ENCODE measurements at regions not wholly inside any gene's neighbourhood (a gene's known extent, or its start where the extent isn't known, plus 50 kb on each side); places are given as distances from the start of the nearest gene placed in this dataset.
"Not testable (repeated sequence)": the region's sequence is repeated elsewhere in the genome, so short reads cannot be mapped to it uniquely, and the experiment has no call there.

DNA sequence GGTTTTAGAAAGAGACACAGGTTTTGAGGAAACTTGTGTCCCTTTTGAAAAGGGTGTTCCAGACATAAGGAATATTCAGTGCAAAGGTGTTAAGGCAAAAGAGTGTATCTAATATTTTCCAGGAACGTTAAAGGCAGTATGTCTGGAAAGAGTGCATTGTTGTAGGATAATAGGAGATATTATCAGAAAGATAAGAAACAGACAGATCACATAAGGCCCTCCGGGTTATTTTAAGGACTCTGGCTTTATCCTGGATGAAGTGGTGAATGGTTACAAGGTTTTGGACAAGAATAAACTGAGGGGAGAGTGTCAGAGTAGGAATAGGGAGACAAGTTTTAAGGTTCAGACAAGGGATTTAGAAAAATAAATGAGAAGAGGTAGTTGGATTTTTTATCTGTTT is 493.7 kb upstream of the GRM7 start:
- DNase-seq = no peak

DNA sequence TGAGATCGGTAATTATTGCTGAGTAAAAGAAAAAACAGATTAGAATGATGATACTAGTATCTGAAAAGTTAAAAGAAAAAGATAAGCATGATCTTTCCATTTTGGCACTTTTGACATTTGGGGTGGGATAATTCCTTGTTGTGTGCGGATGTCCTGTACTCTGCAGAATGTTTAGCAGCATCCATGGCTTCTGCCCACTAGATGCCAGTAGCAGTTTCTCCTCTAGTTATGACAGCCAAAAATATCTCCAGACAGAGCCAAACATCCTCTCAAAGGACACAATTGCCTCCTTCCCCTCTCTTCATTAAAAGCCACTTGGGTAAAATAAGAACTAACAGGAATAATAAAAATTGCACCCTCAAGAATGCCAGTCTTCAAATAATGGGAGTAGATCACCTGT is 468.8 kb upstream of the GRM7 start:
- DNase-seq = no peak

GRCh38 chr3:6394944-6395343 is 466.0 kb upstream of the GRM7 start:
- DNase-seq = no peak

- DNase-seq = no peak
Observed at GRCh38 chr3:6396631-6397030, 464.3 kb upstream of the GRM7 start.

DNA sequence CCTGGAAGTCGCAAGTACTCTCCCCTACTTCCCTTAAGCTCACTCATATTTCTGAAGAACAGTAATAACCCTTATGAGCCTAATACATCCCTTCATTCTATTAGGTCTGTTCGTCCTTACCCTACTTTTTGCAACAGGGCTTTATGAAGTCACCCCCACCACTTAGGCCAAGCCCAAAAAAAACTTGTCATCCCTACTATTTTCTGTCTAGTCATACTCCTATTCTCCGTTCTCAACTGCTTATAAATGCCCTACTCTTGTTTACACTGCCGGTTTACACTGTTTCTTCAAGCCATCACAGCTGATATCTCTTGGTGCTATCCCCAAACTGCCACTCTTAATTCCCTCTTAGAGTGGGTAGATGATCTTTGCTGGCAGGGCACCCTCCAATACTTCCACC is 458.2 kb upstream of the GRM7 start:
- DNase-seq = not testable (repeated sequence)

- DNase-seq = not testable (repeated sequence)
Observed at GRCh38 chr3:6406923-6407322, 454.0 kb upstream of the GRM7 start.

GRCh38 chr3:6416049-6416661 is 444.8 kb upstream of the GRM7 start:
- no peak for DNase-seq

- no peak for DNase-seq
Observed at GRCh38 chr3:6417174-6417573, 443.7 kb upstream of the GRM7 start.

- no peak for DNase-seq
Observed at GRCh38 chr3:6418485-6418884, 442.4 kb upstream of the GRM7 start.

GRCh38 chr3:6421666-6422445 is 439.1 kb upstream of the GRM7 start:
- DNase-seq = no peak

- DNase-seq = no peak
Observed at GRCh38 chr3:6425289-6425820, 435.6 kb upstream of the GRM7 start.

- DNase-seq = not testable (repeated sequence)
Observed at GRCh38 chr3:6428276-6428675, 432.6 kb upstream of the GRM7 start.

GRCh38 chr3:6435951-6436350 is 425.0 kb upstream of the GRM7 start:
- DNase-seq = no peak

DNA sequence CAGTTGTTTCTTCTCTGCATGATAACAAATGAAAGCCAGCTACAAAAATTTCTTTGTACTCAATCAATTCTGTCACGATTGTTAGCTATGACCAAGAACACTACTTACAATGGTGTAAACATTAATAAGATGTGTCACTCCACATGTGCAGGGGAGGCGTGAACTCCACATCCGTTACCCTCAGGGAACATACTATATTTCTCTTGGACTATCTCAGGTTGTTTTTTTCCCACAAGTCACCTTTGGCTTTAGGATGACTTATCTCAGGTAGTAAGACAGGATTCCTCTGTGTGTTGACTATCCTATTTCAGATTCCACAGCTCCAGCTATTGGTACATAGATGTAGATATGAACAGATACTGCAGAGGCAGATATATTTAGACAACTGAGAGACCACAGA is 423.3 kb upstream of the GRM7 start:
- DNase-seq = no peak

DNA sequence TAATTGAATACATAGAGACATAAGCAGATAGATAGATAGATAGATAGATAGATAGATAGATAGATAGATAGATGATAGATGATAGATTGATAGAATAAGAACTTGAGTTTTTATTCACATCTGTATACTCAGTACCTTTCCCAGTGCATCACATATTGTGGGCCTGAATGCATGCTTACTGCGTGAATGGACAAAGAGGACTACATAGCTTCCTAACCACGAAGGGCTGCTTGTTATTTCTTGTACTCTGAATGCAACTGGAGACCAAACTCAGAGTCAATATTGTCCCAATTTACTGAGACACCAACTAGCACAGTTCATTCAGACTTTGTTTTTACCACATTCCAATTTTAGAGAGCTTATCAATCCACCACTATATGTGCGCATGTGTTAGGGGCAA is 422.9 kb upstream of the GRM7 start:
- no peak for DNase-seq

GRCh38 chr3:6439226-6439625 is 421.7 kb upstream of the GRM7 start:
- DNase-seq = no peak

DNA sequence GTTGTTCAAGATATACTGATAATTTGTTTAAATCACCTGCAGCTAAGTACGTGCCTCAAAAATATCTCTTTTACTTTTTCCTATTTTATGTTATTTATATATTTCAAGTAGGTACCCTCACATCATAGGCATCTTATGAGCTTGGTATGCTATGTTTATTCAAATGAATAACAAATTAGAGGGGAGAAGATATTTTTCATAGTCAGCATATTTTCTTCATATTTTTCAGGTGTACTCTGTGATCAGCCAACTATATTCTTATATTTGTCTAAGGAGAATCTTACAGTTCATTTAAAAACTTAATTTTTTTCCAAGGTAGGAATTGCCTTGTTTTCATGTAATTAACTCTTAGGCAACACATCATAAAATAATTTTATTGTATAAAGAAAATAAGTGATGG is 421.1 kb upstream of the GRM7 start:
- no peak for DNase-seq

- DNase-seq = no peak
Observed at GRCh38 chr3:6444888-6445658, 415.8 kb upstream of the GRM7 start.

DNA sequence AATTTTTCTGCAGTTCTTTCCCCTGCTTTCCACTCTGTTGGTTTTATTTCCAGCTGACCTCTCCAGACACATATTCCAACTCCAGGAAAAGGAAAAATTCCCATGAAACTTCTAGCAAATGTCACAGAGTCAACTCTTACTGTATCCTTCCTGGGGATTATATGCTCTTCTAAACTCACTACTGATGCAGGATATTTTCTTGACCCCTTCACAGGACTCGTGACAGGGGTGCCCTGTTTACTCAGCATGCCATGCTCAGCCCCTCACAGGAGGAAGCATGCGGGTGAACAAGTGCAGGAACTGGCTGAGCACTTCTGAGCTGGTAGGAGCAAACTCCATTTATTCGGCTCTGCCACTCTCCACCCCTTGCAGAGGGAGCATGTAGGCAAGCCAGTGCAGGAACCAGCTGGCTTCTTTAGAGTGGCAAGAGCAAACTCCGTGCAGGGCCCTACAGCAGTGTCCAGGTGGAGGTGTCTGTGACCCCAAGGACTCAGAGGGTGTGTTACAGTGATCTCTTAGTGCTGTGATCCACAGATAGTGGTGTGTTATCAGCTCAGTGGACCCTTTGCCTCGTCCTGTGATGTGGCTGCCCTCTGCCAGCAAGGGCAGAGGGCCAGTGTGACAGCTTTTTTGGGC is 413.6 kb upstream of the GRM7 start:
- no peak for DNase-seq

DNA sequence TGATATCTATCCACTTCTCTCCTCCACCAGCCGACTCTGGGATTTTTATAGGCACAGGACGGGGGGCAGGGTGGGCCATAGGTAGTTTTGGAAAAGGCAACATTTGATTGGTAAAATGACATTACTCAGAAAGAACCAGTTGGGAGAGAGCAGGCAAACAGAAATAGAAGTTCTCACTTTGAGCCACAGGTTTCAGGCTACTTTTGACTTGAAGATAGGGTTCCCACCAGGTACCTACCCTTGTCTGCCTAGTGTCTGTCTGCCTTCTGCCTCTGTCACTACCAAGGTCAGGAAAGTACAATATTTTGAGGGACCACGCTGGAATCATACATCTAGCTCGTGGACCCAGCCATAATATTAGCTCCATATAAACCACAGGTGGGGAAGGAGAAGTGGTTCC is 412.9 kb upstream of the GRM7 start:
- DNase-seq = no peak

- DNase-seq = no peak
Observed at GRCh38 chr3:6449099-6449498, 411.8 kb upstream of the GRM7 start.

DNA sequence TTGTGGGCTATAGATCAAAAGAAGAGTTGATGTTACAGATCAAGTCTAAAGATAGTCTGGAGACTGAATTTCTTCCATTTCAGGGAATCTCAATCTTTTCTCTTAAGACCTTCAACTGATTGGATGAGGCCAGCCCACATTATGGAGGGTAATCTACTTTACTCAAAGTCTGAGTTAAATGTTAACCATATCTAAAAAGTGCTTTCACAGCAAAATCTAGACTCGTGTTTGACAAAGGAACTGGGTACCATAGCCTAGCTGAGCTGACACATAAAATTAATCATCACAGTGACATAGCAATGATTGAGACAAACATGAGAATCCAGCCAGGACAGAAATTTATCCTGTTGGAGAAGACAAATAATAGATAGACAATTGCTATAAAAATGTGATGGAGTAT is 407.9 kb upstream of the GRM7 start:
- no peak for DNase-seq

DNA sequence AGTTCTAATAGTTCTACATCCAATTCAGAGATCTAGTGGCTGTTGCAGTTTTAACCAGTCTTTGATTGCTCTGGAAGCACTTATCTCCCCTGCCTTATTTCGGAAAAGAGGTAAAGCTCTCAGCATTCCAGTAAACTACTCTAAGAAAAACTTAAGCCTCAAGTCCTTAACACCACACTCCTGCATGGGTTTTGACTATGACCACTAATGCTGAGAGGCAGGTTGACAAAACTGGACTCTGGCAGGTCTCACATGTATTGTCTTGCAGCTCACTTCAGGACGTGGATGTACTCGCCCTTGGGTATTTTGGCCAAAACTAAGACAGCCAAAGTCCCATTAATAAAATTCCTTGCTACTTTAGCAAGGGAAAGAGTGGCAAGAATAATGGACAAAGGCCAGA is 405.9 kb upstream of the GRM7 start:
- DNase-seq = no peak

Measured in HCEC 1CT (cell line).